ENCODE measurements at regions not wholly inside any gene's neighbourhood (a gene's known extent, or its start where the extent isn't known, plus 50 kb on each side); places are given as distances from the start of the nearest gene placed in this dataset.
"Not testable (repeated sequence)": the region's sequence is repeated elsewhere in the genome, so short reads cannot be mapped to it uniquely, and the experiment has no call there.

DNA sequence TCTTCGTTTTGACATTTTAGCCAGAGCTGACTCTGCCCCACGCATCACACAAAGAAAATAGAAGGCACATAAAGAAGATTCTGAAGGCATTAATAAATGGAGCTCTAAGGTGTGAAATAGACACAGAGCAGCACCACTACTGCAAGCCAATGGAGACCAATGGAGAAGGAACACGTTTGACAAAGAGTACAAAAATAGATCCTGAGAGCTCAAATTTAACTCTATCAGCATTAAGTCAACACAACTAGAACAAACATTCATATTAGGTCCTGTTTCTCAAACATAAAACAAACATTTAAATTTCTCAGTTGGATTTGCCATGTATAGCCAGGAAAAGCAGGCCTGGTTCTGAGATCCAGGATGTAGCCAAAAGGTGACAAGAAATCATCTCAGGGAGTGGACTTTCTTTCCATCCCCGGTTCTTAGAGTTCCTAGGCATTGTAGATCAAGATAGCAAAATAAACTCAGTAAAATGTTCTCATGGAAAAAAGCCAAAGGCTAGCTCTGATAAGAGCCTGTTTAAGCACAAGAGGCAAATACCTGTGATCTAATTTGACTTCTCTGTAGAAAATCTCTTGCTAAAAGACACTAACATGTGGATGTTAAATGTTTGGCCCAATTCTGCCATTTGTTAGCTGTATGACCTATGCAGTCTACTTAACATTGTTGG lies 174.2 kb upstream of the VIPR2 start:
- TF ChIP-seq CTCF (conservative IDR thresholded peaks at IDR 0.05; ENCODE audit: low read depth) = no peak
- CTCF ChIA-PET = no interaction called here
- no peak overlapping the region for H3K27ac ChIP-seq

GRCh38 chr7:159317294-159317693 lies 172.6 kb upstream of the VIPR2 start:
- DNase-seq (ENCODE audit: low spot score) = no peak
- ChIA-PET CTCF (interaction anchor here (0.6 kb wide), 1 partner anchor 749 kb away, joined by 4 read pairs; no protein-coding TSS in a partner anchor), POLR2A (ENCODE audit: low non-redundant PET) (no interaction called here)
- H3K27ac ChIP-seq = no peak overlapping the region
- no peak for TF ChIP-seq CTCF (conservative IDR thresholded peaks at IDR 0.05; ENCODE audit: low read depth)

More for the DNA sequence above, 174.2 kb upstream of the VIPR2 start:
- POLR2A ChIA-PET (ENCODE audit: low non-redundant PET) = no interaction called here
- DNase-seq (ENCODE audit: low spot score) = no peak

DNA sequence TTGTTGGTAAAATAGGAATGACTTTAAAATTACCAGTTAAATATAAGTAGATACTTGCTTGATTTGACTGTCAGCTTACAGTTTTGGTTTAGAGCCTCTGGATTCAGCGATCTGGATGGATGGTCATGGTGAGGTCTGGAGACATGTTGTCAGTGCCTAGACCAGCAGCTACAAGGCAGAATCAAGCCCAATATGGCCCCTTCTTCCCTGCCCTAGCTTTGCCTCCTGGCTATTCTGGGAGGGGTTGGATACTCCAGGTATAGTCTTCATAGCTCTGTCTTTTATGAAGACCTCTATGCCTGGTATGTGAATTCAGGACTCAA lies 166.5 kb upstream of the VIPR2 start:
- no peak for TF ChIP-seq CTCF (conservative IDR thresholded peaks at IDR 0.05; ENCODE audit: low read depth)

DNA sequence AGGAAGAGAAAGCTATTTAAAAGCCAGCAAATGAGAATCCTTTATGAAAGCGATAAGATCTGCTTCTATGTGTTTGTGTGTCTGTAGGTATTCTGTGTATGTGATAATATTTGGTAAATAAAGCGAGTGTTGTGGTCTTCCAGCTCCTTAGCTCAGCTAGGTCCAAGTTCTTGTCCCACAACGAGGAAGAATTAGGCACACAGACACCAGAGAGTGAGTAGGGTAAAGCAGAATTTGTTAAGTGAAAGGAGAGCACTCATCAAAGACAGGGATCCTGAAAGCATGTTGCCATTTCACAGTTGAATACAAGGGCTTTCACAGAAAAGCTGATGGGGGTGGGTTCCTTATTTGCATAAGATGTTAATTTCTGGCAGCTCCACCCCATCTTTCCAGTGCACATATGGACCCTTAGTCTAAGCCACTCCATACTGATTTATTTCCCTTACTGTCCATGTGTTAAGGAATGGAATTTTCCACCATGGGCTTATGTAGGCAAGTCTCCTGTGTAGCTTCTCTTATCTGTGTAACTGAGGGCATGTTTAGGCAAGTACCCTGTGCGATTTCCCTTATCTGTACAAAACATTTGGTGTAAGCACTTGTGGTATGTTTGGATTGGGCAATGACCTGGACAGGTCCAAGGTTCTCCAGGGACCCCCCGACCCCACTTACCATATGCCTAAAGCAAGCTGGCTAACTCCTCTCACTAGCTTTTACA lies 165.9 kb upstream of the VIPR2 start:
- ChIA-PET POLR2A (ENCODE audit: low non-redundant PET) (no interaction called here), CTCF (no interaction called here)
- no peak for TF ChIP-seq CTCF (conservative IDR thresholded peaks at IDR 0.05; ENCODE audit: low read depth)
- DNase-seq (ENCODE audit: low spot score) = no peak
- no peak overlapping the region for H3K27ac ChIP-seq

More for the DNA sequence above, 166.5 kb upstream of the VIPR2 start:
- DNase-seq (ENCODE audit: low spot score) = no peak
- no peak overlapping the region for H3K27ac ChIP-seq
- ChIA-PET CTCF (no interaction called here), POLR2A (ENCODE audit: low non-redundant PET) (no interaction called here)

DNA sequence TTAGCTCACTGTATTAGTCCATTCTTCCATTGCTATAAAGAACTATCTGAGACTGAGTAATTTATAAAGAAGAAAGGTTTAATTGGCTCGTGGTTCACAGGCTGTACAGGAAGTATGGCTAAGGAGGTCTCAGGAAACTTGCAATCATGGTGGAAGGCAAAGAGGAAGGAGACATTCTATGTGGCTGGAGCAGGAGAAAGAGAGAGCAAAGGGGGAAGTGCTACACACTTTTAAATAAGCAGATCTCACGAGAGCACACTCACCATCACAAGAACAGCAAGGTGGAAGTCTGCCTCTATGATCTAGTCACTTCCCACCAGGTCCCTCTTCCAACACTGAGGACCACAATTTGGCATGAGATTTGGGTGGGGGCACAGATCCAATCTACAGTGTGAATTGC lies 164.5 kb upstream of the VIPR2 start:
- H3K27ac ChIP-seq; DNase-seq (ENCODE audit: low spot score); POLR2A ChIA-PET (ENCODE audit: low non-redundant PET); CTCF ChIA-PET: not testable (repeated sequence)

DNA sequence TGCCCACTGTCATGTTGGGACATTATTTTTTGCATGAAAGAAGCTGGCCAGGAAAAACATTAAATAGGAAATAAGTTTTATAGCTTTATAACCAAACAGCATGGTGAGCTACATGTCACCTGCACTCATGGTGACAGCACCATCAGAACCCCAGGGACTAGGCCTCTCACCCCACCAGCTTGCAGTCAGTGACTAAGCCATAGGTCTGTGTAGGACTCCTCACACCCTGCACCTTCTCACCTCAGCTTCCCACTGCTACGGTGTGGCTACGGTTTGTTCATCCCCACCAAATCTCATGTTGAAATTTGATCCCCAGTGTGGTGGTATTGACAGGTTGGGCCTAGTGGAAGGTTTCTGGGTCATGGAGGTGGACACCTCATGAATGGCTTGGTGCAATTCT lies 161.3 kb upstream of the VIPR2 start:
- DNase-seq (ENCODE audit: low spot score) = no peak
- no peak overlapping the region for H3K27ac ChIP-seq
- no peak for TF ChIP-seq CTCF (conservative IDR thresholded peaks at IDR 0.05; ENCODE audit: low read depth)
- ChIA-PET POLR2A (ENCODE audit: low non-redundant PET) (no interaction called here), CTCF (no interaction called here)

- DNase-seq (ENCODE audit: low spot score); CTCF ChIA-PET; POLR2A ChIA-PET (ENCODE audit: low non-redundant PET); H3K27ac ChIP-seq: not testable (repeated sequence)
Observed at GRCh38 chr7:159305185-159305584, 160.5 kb upstream of the VIPR2 start.

DNA sequence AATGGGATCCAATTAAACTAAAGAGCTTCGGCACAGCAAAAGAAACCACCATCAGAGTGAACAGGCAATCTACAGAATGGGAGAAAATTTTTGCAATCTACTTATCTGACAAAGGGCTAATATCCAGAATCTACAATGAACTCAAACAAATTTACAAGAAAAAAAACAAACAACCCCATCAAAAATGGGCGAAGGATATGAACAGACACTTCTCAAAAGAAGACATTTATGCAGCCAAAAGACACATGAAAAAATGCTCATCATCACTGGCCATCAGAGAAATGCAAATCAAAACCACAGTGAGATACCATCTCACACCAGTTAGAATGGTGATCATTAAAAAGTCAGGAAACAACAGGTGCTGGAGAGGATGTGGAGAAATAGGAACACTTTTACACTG lies 158.8 kb upstream of the VIPR2 start:
- DNase-seq (ENCODE audit: low spot score); POLR2A ChIA-PET (ENCODE audit: low non-redundant PET); CTCF ChIA-PET; H3K27ac ChIP-seq: not testable (repeated sequence)

Data from RWPE1 (cell line).